ENCODE measurements at regions not wholly inside any gene's neighbourhood (a gene's known extent, or its start where the extent isn't known, plus 50 kb on each side); places are given as distances from the start of the nearest gene placed in this dataset.
"Not testable (repeated sequence)": the region's sequence is repeated elsewhere in the genome, so short reads cannot be mapped to it uniquely, and the experiment has no call there.

DNA sequence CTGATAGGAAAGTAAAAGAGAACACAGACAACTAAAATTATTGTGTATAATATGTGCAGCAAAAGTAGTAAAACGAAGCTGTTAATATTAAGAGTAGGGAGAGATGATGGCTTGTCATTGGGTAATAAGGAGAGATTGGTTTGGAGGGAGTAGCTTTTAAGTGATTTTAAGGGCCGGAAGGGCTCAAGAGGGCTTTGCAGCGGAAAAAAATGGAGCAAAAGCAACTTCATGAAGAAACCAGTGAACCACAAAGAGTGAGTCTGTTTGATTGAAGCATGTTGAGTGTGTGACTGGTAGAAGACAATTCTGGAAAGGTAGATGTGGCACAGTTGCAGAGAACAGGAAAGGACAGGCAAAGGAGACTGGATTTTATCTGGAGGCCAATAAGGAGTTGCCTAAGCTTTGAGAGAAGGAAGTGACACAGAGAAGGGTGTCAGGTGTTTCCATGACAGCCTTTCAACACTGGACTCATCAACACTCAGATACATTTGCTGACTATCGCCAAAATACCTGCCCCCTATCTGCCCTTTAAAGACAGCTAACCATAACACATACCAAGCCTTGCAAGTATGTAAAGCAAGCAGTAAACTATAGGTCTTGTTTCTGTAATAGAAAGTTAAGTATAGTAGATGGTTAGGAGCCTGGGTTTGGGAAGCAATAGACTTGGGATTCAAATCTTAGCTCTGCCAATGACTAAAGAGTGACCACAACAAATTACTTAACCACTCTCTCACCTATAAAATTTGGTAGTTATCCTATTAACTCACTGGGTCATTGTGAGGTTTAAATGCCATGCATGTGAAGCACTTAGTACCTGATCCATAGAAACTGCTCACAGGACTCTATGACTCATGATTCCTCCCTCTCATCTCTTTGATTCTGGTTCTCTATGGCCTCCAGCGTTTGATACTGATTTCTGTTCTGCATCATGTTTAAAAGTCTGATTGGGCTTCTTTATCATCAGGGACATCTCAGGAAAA lies 117.3 kb upstream of the LMNTD1 start:
- ATAC-seq (no peak), DNase-seq (ENCODE audit: low spot score in 2 of 2) (no peak)
- Mint-ChIP-seq H3K36me3 (no peaks in the 10 kb centered on the region), H3K9me3 (no peaks in the 10 kb centered on the region), H3K27ac (no peak overlapping the region)

DNA sequence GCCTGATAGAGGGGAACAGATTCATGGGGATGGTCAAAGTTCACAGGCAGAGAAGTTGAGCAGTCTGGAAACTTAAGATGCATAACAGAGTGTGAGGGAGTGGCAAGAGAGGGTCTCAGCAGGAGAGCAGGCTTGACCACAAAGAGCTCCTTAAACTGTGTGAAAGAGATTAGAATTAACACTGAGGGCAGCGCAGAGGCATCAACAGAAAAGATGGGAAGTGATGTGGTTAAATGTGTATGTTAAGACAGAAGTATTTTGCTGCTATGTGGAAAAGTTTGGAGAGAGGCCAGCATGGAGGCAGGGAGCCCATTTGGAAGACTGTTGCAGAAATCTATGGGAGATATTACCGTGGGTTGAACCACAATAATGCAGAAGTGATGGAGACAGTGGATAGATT lies 122.7 kb upstream of the LMNTD1 start:
- Mint-ChIP-seq H3K27ac (no peak overlapping the region), H3K36me3 (no peaks in the 10 kb centered on the region), H3K9me3 (no peaks in the 10 kb centered on the region)
- DNase-seq (ENCODE audit: low spot score in 2 of 2): no peak
- ATAC-seq: no peak

DNA sequence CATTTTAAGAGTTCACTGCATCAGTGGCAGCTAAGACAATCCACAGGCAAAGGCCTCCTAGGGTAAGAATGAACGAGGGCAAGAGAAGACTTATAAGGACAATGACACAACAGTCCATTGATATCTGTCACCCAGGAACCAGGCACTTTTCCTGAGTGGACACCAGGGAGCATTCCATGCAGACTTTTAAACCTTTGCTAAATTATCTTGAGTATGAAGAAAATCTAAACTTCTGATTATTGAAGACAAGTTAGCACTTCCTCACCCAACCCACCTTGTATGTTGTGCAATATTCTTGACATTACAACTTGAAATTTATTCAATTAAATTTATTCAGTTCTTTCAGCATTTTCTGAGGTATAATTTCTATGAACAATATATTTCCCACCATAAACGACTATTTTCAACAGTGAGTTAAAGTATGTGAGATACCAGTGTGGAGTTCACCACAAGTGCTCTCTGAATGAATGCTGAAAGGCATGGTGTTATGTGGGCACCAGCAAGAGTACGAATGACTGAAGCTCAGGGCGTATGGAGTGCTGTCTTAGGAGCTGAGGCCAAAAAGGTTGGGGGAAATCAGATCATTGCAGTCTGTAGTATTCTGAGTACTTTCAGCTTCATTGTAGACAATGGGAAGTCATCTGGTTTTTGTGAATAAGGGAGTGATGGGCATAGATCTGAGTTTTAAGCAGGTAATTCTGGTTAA lies 124.3 kb upstream of the LMNTD1 start:
- DNase-seq (ENCODE audit: low spot score in 2 of 2) (no peak), ATAC-seq (no peak)
- no peaks in the 10 kb centered on the region for H3K9me3 Mint-ChIP-seq
- no peaks in the 10 kb centered on the region for H3K36me3 Mint-ChIP-seq
- no peak overlapping the region for H3K27ac Mint-ChIP-seq

DNA sequence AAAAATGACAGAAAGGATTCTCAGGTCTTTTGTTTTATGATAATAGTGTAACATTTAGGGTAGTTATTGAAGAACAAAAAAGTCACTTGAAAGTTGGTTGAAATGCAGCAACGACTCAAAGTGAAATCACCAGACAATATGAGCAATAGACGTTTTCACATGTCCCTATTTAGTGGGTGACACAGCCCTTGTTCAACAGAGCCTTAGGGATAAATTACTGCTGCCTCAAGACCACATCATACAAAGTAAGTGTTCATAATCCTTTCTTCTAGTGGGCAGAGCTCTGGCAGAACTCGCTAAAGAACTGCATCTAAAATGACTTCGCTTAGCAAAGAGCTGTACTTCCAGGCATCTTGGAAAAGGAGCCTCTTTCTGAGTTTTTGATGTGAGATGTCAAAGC lies 128.5 kb upstream of the LMNTD1 start:
- H3K27ac Mint-ChIP-seq: no peak overlapping the region
- ATAC-seq (peak; percentile 62 to 83), DNase-seq (ENCODE audit: low spot score in 2 of 2) (no peak)
- H3K36me3 Mint-ChIP-seq: no peaks in the 10 kb centered on the region
- H3K9me3 Mint-ChIP-seq: peaks cover 0 to 4% of the 10 kb centered on the region in 2 donors

GRCh38 chr12:25682421-25682820 lies 129.3 kb upstream of the LMNTD1 start:
- ATAC-seq: no peak
- no peak for DNase-seq (ENCODE audit: low spot score in 2 of 2)
- Mint-ChIP-seq H3K9me3 (peaks cover 4 to 8% of the 10 kb centered on the region in 2 donors), H3K27ac (no peak overlapping the region), H3K36me3 (peaks cover 0 to 3% of the 10 kb centered on the region in 2 donors)

GRCh38 chr12:25684070-25684469 lies 131.0 kb upstream of the LMNTD1 start:
- H3K27ac Mint-ChIP-seq: no peak overlapping the region

GRCh38 chr12:25686351-25686750 lies 133.3 kb upstream of the LMNTD1 start:
- no peak for ATAC-seq
- no peak for DNase-seq (ENCODE audit: low spot score in 2 of 2)
- Mint-ChIP-seq H3K36me3 (peaks cover 0 to 6% of the 10 kb centered on the region in 2 donors), H3K9me3 (peaks cover 5 to 9% of the 10 kb centered on the region in 2 donors), H3K27ac (no peak overlapping the region)

More at GRCh38 chr12:25684070-25684469, 131.0 kb upstream of the LMNTD1 start:
- Mint-ChIP-seq H3K9me3 (peaks cover 5 to 9% of the 10 kb centered on the region in 2 donors), H3K36me3 (peaks cover 0 to 6% of the 10 kb centered on the region in 2 donors)
- DNase-seq (ENCODE audit: low spot score in 2 of 2) (no peak), ATAC-seq (no peak)

GRCh38 chr12:25687226-25687625 lies 134.1 kb upstream of the LMNTD1 start:
- ATAC-seq (no peak), DNase-seq (ENCODE audit: low spot score in 2 of 2) (no peak)
- Mint-ChIP-seq H3K36me3 (peaks cover 0 to 6% of the 10 kb centered on the region in 2 donors), H3K9me3 (peaks cover 5 to 9% of the 10 kb centered on the region in 2 donors), H3K27ac (no peak overlapping the region)

DNA sequence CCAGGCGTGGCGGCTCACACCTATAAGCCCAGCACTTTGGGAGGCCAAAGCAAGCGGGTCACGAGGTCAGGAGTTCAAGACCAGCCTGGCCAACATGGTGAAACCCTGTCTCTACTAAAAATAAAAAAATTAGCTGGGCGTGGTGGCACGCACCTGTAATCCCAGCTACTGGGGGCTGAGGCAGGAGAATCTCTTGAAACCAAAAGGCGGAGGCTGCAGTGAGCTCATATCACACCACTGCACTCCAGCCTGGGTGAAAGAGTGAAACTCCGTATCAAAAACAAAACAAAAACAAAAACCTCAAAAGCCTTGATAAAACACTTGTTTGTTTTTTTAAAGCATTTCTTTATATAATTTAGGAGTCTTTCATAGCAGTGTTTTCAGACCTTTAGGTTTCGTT lies 135.8 kb upstream of the LMNTD1 start:
- H3K36me3 Mint-ChIP-seq; H3K27ac Mint-ChIP-seq; DNase-seq (ENCODE audit: low spot score in 2 of 2); ATAC-seq; H3K9me3 Mint-ChIP-seq: not testable (repeated sequence)

- DNase-seq (ENCODE audit: low spot score in 2 of 2) (no peak), ATAC-seq (no peak)
- Mint-ChIP-seq H3K36me3 (peaks cover 0 to 6% of the 10 kb centered on the region in 2 donors), H3K9me3 (peaks cover 5 to 9% of the 10 kb centered on the region in 2 donors), H3K27ac (no peak overlapping the region)
Observed at GRCh38 chr12:25689996-25690501, 137.0 kb upstream of the LMNTD1 start.

GRCh38 chr12:25690996-25691864 lies 138.1 kb upstream of the LMNTD1 start:
- Mint-ChIP-seq H3K36me3 (peaks cover 0 to 6% of the 10 kb centered on the region in 2 donors), H3K9me3 (peaks cover 5% of the 10 kb centered on the region in 2 donors), H3K27ac (no peak overlapping the region)
- no peak for ATAC-seq
- DNase-seq (ENCODE audit: low spot score in 2 of 2): no peak

- Mint-ChIP-seq H3K36me3 (peaks cover 0 to 6% of the 10 kb centered on the region in 2 donors), H3K9me3 (peaks cover 5% of the 10 kb centered on the region in 2 donors), H3K27ac (no peak overlapping the region)
- DNase-seq (ENCODE audit: low spot score in 2 of 2): no peak
- ATAC-seq: no peak
Observed at GRCh38 chr12:25691865-25692114, 138.7 kb upstream of the LMNTD1 start.

- peaks cover 0 to 3% of the 10 kb centered on the region in 2 donors for H3K36me3 Mint-ChIP-seq
- H3K9me3 Mint-ChIP-seq: peaks cover 1% of the 10 kb centered on the region in 2 donors
- H3K27ac Mint-ChIP-seq: no peak overlapping the region
- no peak for ATAC-seq
- no peak for DNase-seq (ENCODE audit: low spot score in 2 of 2)
Observed at GRCh38 chr12:25692115-25693035, 139.3 kb upstream of the LMNTD1 start.

GRCh38 chr12:25694072-25694471 lies 141.0 kb upstream of the LMNTD1 start:
- ATAC-seq (no peak), DNase-seq (ENCODE audit: low spot score in 2 of 2) (no peak)
- Mint-ChIP-seq H3K9me3 (no peaks in the 10 kb centered on the region), H3K27ac (no peak overlapping the region), H3K36me3 (no peaks in the 10 kb centered on the region)

GRCh38 chr12:25695574-25695973 lies 142.5 kb upstream of the LMNTD1 start:
- Mint-ChIP-seq H3K36me3 (no peaks in the 10 kb centered on the region), H3K9me3 (no peaks in the 10 kb centered on the region), H3K27ac (no peak overlapping the region)
- DNase-seq (ENCODE audit: low spot score in 2 of 2) (no peak), ATAC-seq (no peak)

GRCh38 chr12:25698772-25699171 lies 145.7 kb upstream of the LMNTD1 start:
- H3K27ac Mint-ChIP-seq: no peak overlapping the region
- no peak for ATAC-seq

More at GRCh38 chr12:25698772-25699171, 145.7 kb upstream of the LMNTD1 start:
- no peaks in the 10 kb centered on the region for H3K36me3 Mint-ChIP-seq
- no peak for DNase-seq (ENCODE audit: low spot score in 2 of 2)
- peaks cover 3 to 5% of the 10 kb centered on the region in 2 donors for H3K9me3 Mint-ChIP-seq

Measured in activated naive CD4-positive, alpha-beta T cell treated with anti-CD3 and anti-CD28 coated beads, Interleukin-2, amount 50 U/mL, for 72 hours (primary cell).